RWPE1 (cell line): ENCODE measurements at regions not wholly inside any gene's neighbourhood (a gene's known extent, or its start where the extent isn't known, plus 50 kb on each side); places are given as distances from the start of the nearest gene placed in this dataset.

ENCODE experiments used
- CTCF ChIA-PET: fragments of 350-600 bp; sonication (Branson Sonifier 250); formaldehyde crosslinking; extraction: SDS; loops from one replicate; lab custom pipeline; 2021; lab: Yijun Ruan, JAX
- POLR2A ChIA-PET: fragments of 400-600 bp; formaldehyde crosslinking; extraction: SDS; loops from one replicate; lab custom pipeline; 2020; ENCODE audit warnings: antibody characterized with exemption; ENCODE audit not compliant: low non-redundant PET; lab: Yijun Ruan, JAX
- DNase-seq: peaks from one replicate; pipeline ENCODE4 v3.0.0; 2012; ENCODE audit warnings: low spot score
- H3K27ac ChIP-seq: fragments of 450-650 bp; 2 replicates; pipeline ENCODE4 v1.5.1; 2017
- CTCF ChIP-seq: fragments of 450-650 bp; conservative IDR thresholded peaks from 2 replicates; pipeline ENCODE4 v1.5.1; 2017; ENCODE audit warnings: low read depth, mild to moderate bottlenecking

- ChIA-PET POLR2A (no interaction called here), CTCF (no interaction called here)
- no peak overlapping the region for H3K27ac ChIP-seq
- TF ChIP-seq CTCF = no peak
- DNase-seq = no peak
Measured at GRCh38 chr10:78688230-78688900, 380.4 kb upstream of the ZMIZ1 start.

GRCh38 chr10:78688901-78689583 lies 379.7 kb upstream of the ZMIZ1 start:
- POLR2A ChIA-PET = no interaction called here
- no peak for DNase-seq

GRCh38 chr10:78689584-78689935 lies 379.2 kb upstream of the ZMIZ1 start:
- CTCF ChIA-PET = interaction anchor here (0.6 kb wide), 2 partner anchors 14 to 506 kb away, joined by 3 to 4 read pairs; no protein-coding TSS in a partner anchor
- POLR2A ChIA-PET = interaction anchor here (0.6 kb wide), 1 partner anchor 636 kb away, joined by 3 read pairs; no protein-coding TSS in a partner anchor
- TF ChIP-seq CTCF = no peak
- no peak for DNase-seq
- H3K27ac ChIP-seq = no peak overlapping the region

More at GRCh38 chr10:78688901-78689583, 379.7 kb upstream of the ZMIZ1 start:
- no peak overlapping the region for H3K27ac ChIP-seq
- no peak for TF ChIP-seq CTCF
- CTCF ChIA-PET = no interaction called here

GRCh38 chr10:78690354-78691111 lies 378.2 kb upstream of the ZMIZ1 start:
- TF ChIP-seq CTCF = no peak
- no peak for DNase-seq
- ChIA-PET POLR2A (no interaction called here), CTCF (interaction anchor here (0.6 to 0.7 kb wide), 4 partner anchors 11 to 364 kb away, joined by 3 to 4 read pairs (median 3); no protein-coding TSS in a partner anchor)
- no peak overlapping the region for H3K27ac ChIP-seq

GRCh38 chr10:78691301-78692030 lies 377.3 kb upstream of the ZMIZ1 start:
- no peak for TF ChIP-seq CTCF
- DNase-seq = no peak
- ChIA-PET POLR2A (no interaction called here), CTCF (interaction anchor here (0.5 to 0.6 kb wide), 2 partner anchors 36 to 341 kb away, joined by 3 read pairs; no protein-coding TSS in a partner anchor)
- H3K27ac ChIP-seq = no peak overlapping the region
